HCT116 (cell line): ENCODE measurements at regions not wholly inside any gene's neighbourhood (a gene's known extent, or its start where the extent isn't known, plus 50 kb on each side); places are given as distances from the start of the nearest gene placed in this dataset.

ENCODE experiments used
- ATAC-seq: fragments of 200-7000 bp; cut with Tn5 transposase; 2 replicates; pipeline ENCODE4 v1.9.1; 2020; ENCODE audit warnings: mild to moderate bottlenecking, moderate library complexity
- BruUV-seq: library from RNA; stranded (reverse); fragments of 400-500 nt; replicated peaks from 2 replicates; lab custom pipeline; 2021; lab: Mats Ljungman, UMichigan
- CTCF ChIA-PET: fragments of 300-600 bp; sonication (Branson Sonifier 250); formaldehyde crosslinking; loops from one replicate; lab custom pipeline; 2021; ENCODE audit warnings: antibody characterized with exemption; lab: Charles Lee
- POLR2A ChIA-PET: fragments of 300-600, 350-600 bp; sonication (Branson Sonifier 250); formaldehyde crosslinking; loops from one replicate; lab custom pipeline; 2021; ENCODE audit warnings: antibody characterized with exemption; lab: Charles Lee
- RAD21 ChIA-PET, 2 experiments: fragments of 300-600 bp; sonication (Branson Sonifier 250); formaldehyde crosslinking; loops; one replicate each; lab custom pipeline; 2023; ENCODE audit warnings: low total read pairs in 2 of 2; ENCODE audit not compliant: uncharacterized antibody in 2 of 2, unreplicated experiment in 2 of 2, low non-redundant PET in 1 of 2; lab: Charles Lee
- DNase-seq: peaks from one replicate; pipeline ENCODE4 v3.0.0-alpha.2; 2010; ENCODE audit warnings: low read depth, low spot score
- H2AFZ ChIP-seq: fragments of 200-600 bp; shearing (Covaris generic), sonication (generic); 2 replicates; pipeline ENCODE4 v1.6.1; 2017; ENCODE audit warnings: low read depth, mixed run types, mixed read lengths, antibody characterized with exemption, low read length; ENCODE audit not compliant: poor library complexity, severe bottlenecking
- H3K27ac ChIP-seq: 2 replicates; pipeline ENCODE4 v1.5.1; 2012; ENCODE audit warnings: low read depth, low read length
- H3K27me3 ChIP-seq: fragments of 200-600 bp; sonication (generic); 2 replicates; pipeline ENCODE4 v1.6.1; 2016; ENCODE audit warnings: mixed run types, low read length, mixed read lengths; ENCODE audit not compliant: insufficient read depth
- H3K36me3 ChIP-seq, 2 experiments: fragments of 200-500 bp in 1 of 2; fragments of 200-600 bp in 1 of 2; sonication (Bioruptor generic) in 1 of 2; sonication (generic) in 1 of 2; 2 replicates each; pipeline versions ENCODE4 v1.5.1 to v1.6.1; 2014 to 2016; ENCODE audit warnings: low read length in 2 of 2, inconsistent platforms in 1 of 2, mixed read lengths in 1 of 2, mixed run types in 1 of 2; ENCODE audit not compliant: insufficient read depth in 2 of 2, control insufficient read depth in 1 of 2
- H3K4me1 ChIP-seq, 2 experiments: fragments of 200-600 bp in 1 of 2; sonication (generic) in 1 of 2; 2 replicates each; pipeline versions ENCODE4 v1.5.1 to v1.6.1; 2012 to 2017; ENCODE audit warnings: low read length in 2 of 2, inconsistent platforms in 1 of 2, mild to moderate bottlenecking in 1 of 2, mixed read lengths in 1 of 2, mixed run types in 1 of 2, moderate library complexity in 1 of 2; ENCODE audit not compliant: insufficient read depth in 2 of 2, control insufficient read depth in 1 of 2
- H3K4me2 ChIP-seq: fragments of 200-600 bp; sonication (generic); 2 replicates; pipeline ENCODE4 v1.6.1; 2017; ENCODE audit warnings: mixed run types, low read length, mixed read lengths
- H3K4me3 ChIP-seq, 2 experiments: fragments of 200-600 bp in 1 of 2; sonication (generic) in 1 of 2; replicated peaks in 1 of 2; 2 replicates each; pipeline ENCODE4 v1.5.1; 2011 to 2016; ENCODE audit warnings: low read length in 2 of 2, control low read depth in 1 of 2, low read depth in 1 of 2, mild to moderate bottlenecking in 1 of 2, mixed read lengths in 1 of 2, mixed run types in 1 of 2
- H3K79me2 ChIP-seq: fragments of 200-600 bp; sonication (generic); 2 replicates; pipeline ENCODE4 v1.6.1; 2017; ENCODE audit warnings: mild to moderate bottlenecking, mixed run types, low read length, moderate library complexity, mixed read lengths; ENCODE audit not compliant: insufficient read depth
- H3K9ac ChIP-seq: fragments of 200-600 bp; sonication (generic); 2 replicates; pipeline ENCODE4 v1.6.1; 2016; ENCODE audit warnings: low read length, mixed read lengths
- H3K9me2 ChIP-seq: fragments of 200-600 bp; sonication (generic), shearing (Covaris generic); 2 replicates; pipeline ENCODE4 v1.6.1; 2017; ENCODE audit warnings: mixed run types, mild to moderate bottlenecking, moderate library complexity; ENCODE audit not compliant: insufficient read depth
- H3K9me3 ChIP-seq, 2 experiments: fragments of 200-500 bp in 1 of 2; fragments of 200-600 bp in 1 of 2; sonication (Bioruptor generic) in 1 of 2; sonication (generic) in 1 of 2; 2 replicates each; pipeline ENCODE4 v1.6.1; 2014 to 2017; ENCODE audit warnings: low read length in 2 of 2, mixed read lengths in 2 of 2, inconsistent platforms in 1 of 2, low read depth in 1 of 2, mild to moderate bottlenecking in 1 of 2, mixed run types in 1 of 2, moderate library complexity in 1 of 2; ENCODE audit not compliant: control insufficient read depth in 1 of 2, insufficient read depth in 1 of 2
- H4K20me1 ChIP-seq: fragments of 200-600 bp; sonication (generic), shearing (Covaris generic); 2 replicates; pipeline ENCODE4 v1.6.1; 2017; ENCODE audit warnings: mixed run types, mild to moderate bottlenecking, moderate library complexity; ENCODE audit not compliant: insufficient read depth
- CEBPB ChIP-seq: IDR thresholded peaks from 2 replicates; pipeline ENCODE4 v1.6.1; 2012; ENCODE audit warnings: low read depth
- EZH2 ChIP-seq: fragments of 200-600 bp; sonication (generic); IDR thresholded peaks from 2 replicates; pipeline ENCODE4 v1.6.1; 2017; ENCODE audit warnings: antibody characterized with exemption, mixed run types
- EZH2phosphoT487 ChIP-seq: fragments of 200-600 bp; IDR thresholded peaks from 2 replicates; pipeline ENCODE4 v1.6.1; 2018; ENCODE audit warnings: antibody characterized with exemption, borderline replicate concordance
- FOSL1 ChIP-seq: IDR thresholded peaks from 2 replicates; pipeline ENCODE4 v1.6.1; 2012; ENCODE audit warnings: low read depth
- POLR2A ChIP-seq: IDR thresholded peaks from 2 replicates; pipeline ENCODE4 v1.7.0; 2011; ENCODE audit warnings: borderline replicate concordance; ENCODE audit not compliant: insufficient read depth, insufficient read length; ENCODE audit errors: extremely low read depth
- POLR2AphosphoS5 ChIP-seq: IDR thresholded peaks from 2 replicates; pipeline ENCODE4 v1.6.1; 2011; ENCODE audit warnings: mild to moderate bottlenecking, low read depth, low read length, moderate library complexity
- RAD21 ChIP-seq: IDR thresholded peaks from 2 replicates; pipeline ENCODE4 v1.6.1; 2012; ENCODE audit warnings: low read depth, mild to moderate bottlenecking
- SIN3A ChIP-seq: IDR thresholded peaks from 2 replicates; pipeline ENCODE4 v1.6.1; 2012; ENCODE audit warnings: low read depth
- SP1 ChIP-seq: IDR thresholded peaks from 2 replicates; pipeline ENCODE4 v1.6.1; 2012; ENCODE audit warnings: low read depth
- TCF7L2 ChIP-seq: IDR thresholded peaks from 2 replicates; pipeline ENCODE4 v1.7.0; 2011; ENCODE audit warnings: borderline replicate concordance, inconsistent platforms; ENCODE audit not compliant: insufficient read depth, insufficient read length; ENCODE audit errors: extremely low read depth
- ZFX ChIP-seq: fragments of 450-650 bp; IDR thresholded peaks from 2 replicates; pipeline ENCODE4 v1.6.1; 2017
- intact Hi-C: fragments of 100-400 bp; cut with micrococcal nuclease; formaldehyde crosslinking; loops from 2 replicates; pipeline ENCODE4 v1.10.0; 2022
- TF ChIP-seq, protein P1 (sequence below), 3 experiments: fragments of 200-600 bp in 1 of 3; sonication (generic) in 1 of 3; IDR thresholded peaks in 2 of 3; conservative IDR thresholded peaks in 1 of 3; 2 replicates each; pipeline ENCODE4 v1.5.1; 2012 to 2017; ENCODE audit warnings: low read depth in 2 of 3, low read length in 2 of 3, antibody characterized with exemption in 1 of 3, borderline replicate concordance in 1 of 3, control low read depth in 1 of 3, mild to moderate bottlenecking in 1 of 3, mixed read lengths in 1 of 3, mixed run types in 1 of 3, moderate library complexity in 1 of 3; ENCODE audit not compliant: insufficient read depth in 1 of 3
- TF ChIP-seq, protein P2 (sequence below): IDR thresholded peaks from 2 replicates; pipeline ENCODE4 v1.6.1; 2011; ENCODE audit warnings: mild to moderate bottlenecking, low read length, moderate library complexity; ENCODE audit not compliant: insufficient replicate concordance; ENCODE audit errors: extremely low read depth
- TF ChIP-seq, protein P3 (sequence below): IDR thresholded peaks from 2 replicates; pipeline ENCODE4 v1.6.1; 2012

DNA sequence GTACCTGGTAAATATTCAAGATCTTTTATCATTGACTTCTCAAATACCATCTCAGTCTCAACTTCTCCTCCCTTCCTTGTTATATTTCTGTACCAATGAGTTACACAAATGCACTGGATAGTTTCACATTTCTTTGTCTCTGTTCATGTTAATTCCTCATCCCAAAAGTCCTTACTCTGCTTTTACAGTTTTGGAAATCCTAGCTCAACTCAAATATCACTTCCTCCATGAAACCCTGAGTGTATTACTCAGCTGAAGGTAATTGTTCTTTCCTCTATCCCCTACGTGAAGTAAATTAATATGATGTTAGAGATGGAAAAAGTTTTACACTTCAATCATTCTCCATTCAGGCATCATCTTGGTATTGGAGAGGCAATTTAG, 241.5 kb downstream of the TLE4 start (continued):
- TF ChIP-seq ZFX (no peak), POLR2AphosphoS5 (no peak)
- TF ChIP-seq, all 23 proteins: peak for 0

DNA sequence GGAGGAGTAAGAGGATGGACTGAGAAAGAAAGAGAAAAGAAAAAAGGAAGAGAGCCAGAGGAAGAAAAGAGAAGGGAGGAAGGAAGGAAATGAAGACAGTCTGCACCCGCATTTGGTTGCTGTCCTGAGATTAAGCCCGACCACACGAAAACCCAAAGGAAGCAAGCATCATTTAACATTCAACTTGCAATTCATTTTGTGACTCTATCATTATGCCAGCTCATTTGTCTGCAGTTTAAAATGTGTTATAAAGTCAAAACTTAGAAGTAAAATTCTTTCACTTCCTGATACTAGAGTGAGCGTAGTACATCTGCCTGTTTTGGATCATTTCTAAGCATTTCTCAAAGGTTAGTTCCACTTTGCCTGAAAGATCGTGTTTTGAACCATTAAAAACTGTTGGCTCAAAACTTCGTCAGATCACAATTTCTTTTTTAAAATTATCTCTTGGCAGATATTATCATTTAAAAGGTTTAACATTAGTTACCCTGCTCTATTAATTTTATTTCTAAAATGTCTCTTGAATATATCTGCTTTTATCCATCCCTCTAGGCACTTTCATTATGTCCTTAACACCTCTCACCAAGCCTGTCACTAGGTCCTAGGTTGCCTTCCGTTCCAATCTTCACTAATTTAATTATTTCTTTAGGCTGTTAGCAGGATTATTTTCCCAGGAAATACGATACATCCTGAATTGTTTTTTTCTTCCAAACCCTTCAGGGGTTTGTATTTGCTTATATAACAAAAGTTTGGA, 240.9 kb downstream of the TLE4 start:
- POLR2A ChIA-PET: no interaction called here
- H3K4me3 ChIP-seq: no peak overlapping the region
- no peak overlapping the region for H3K9ac ChIP-seq
- DNase-seq (no peak), ATAC-seq (no peak)
- no peaks in the 10 kb centered on the region for H3K27me3 ChIP-seq
- H3K4me1 ChIP-seq: no peaks in the 10 kb centered on the region
- no peaks in the 10 kb centered on the region for H4K20me1 ChIP-seq
- intact Hi-C loops: no loop called here
- BruUV-seq: no TSS peak
- no peak overlapping the region for H2AFZ ChIP-seq
- no peak overlapping the region for H3K27ac ChIP-seq
- no peaks in the 10 kb centered on the region for H3K79me2 ChIP-seq
- peaks cover 2 to 19% of the 10 kb centered on the region in 2 experiments; a peak in 2 of 4 replicates for H3K9me3 ChIP-seq
- RAD21 ChIA-PET: no interaction called here
- CTCF ChIA-PET: no interaction called here
- H3K4me2 ChIP-seq: no peak overlapping the region
- TF ChIP-seq EZH2 (no peak), ZFX (no peak), CEBPB (no peak), RAD21 (no peak), FOSL1 (no peak), SIN3A (no peak), POLR2A (no peak), SP1 (no peak), EZH2phosphoT487 (no peak), TCF7L2 (no peak)
- TF ChIP-seq, protein P1, sequence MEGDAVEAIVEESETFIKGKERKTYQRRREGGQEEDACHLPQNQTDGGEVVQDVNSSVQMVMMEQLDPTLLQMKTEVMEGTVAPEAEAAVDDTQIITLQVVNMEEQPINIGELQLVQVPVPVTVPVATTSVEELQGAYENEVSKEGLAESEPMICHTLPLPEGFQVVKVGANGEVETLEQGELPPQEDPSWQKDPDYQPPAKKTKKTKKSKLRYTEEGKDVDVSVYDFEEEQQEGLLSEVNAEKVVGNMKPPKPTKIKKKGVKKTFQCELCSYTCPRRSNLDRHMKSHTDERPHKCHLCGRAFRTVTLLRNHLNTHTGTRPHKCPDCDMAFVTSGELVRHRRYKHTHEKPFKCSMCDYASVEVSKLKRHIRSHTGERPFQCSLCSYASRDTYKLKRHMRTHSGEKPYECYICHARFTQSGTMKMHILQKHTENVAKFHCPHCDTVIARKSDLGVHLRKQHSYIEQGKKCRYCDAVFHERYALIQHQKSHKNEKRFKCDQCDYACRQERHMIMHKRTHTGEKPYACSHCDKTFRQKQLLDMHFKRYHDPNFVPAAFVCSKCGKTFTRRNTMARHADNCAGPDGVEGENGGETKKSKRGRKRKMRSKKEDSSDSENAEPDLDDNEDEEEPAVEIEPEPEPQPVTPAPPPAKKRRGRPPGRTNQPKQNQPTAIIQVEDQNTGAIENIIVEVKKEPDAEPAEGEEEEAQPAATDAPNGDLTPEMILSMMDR (IDR thresholded peaks at IDR 0.05 in 2 of 3, conservative IDR thresholded peaks at IDR 0.05 in 1 of 3; ENCODE audit: borderline replicate concordance in 1 of 3, insufficient read depth in 1 of 3, low read depth in 2 of 3, low read length in 2 of 3): no peak
- TF ChIP-seq, protein P2, sequence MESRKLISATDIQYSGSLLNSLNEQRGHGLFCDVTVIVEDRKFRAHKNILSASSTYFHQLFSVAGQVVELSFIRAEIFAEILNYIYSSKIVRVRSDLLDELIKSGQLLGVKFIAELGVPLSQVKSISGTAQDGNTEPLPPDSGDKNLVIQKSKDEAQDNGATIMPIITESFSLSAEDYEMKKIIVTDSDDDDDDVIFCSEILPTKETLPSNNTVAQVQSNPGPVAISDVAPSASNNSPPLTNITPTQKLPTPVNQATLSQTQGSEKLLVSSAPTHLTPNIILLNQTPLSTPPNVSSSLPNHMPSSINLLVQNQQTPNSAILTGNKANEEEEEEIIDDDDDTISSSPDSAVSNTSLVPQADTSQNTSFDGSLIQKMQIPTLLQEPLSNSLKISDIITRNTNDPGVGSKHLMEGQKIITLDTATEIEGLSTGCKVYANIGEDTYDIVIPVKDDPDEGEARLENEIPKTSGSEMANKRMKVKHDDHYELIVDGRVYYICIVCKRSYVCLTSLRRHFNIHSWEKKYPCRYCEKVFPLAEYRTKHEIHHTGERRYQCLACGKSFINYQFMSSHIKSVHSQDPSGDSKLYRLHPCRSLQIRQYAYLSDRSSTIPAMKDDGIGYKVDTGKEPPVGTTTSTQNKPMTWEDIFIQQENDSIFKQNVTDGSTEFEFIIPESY: no peak
- TF ChIP-seq, protein P3, sequence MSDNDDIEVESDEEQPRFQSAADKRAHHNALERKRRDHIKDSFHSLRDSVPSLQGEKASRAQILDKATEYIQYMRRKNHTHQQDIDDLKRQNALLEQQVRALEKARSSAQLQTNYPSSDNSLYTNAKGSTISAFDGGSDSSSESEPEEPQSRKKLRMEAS: no peak
- no peaks in the 10 kb centered on the region for H3K9me2 ChIP-seq
- no peaks in the 10 kb centered on the region for H3K36me3 ChIP-seq
